SK-N-SH (cell line): ENCODE measurements at regions not wholly inside any gene's neighbourhood (a gene's known extent, or its start where the extent isn't known, plus 50 kb on each side); places are given as distances from the start of the nearest gene placed in this dataset.

Experiments
- NRF1 ChIP-seq: IDR thresholded peaks from 2 replicates; pipeline ENCODE4 v1.6.1; 2012; ENCODE audit warnings: low read depth, mild to moderate bottlenecking, low read length
- POLR2AphosphoS5 ChIP-seq: IDR thresholded peaks from 2 replicates; pipeline ENCODE4 v1.6.1; 2012; ENCODE audit warnings: low read depth, low read length
- TAF1 ChIP-seq: IDR thresholded peaks from 2 replicates; pipeline ENCODE4 v1.6.1; 2012; ENCODE audit warnings: low read depth, mild to moderate bottlenecking, low read length, moderate library complexity, borderline replicate concordance
- TF ChIP-seq, protein P1 (sequence below): fragments of 200-600 bp; sonication (generic); IDR thresholded peaks from 2 replicates; pipeline ENCODE4 v1.6.1; 2017; ENCODE audit warnings: antibody characterized with exemption, mild to moderate bottlenecking, moderate library complexity

GRCh38 chr7:25831831-25832411 lies 320.1 kb upstream of the NFE2L3 start:
- TF ChIP-seq, protein P1, sequence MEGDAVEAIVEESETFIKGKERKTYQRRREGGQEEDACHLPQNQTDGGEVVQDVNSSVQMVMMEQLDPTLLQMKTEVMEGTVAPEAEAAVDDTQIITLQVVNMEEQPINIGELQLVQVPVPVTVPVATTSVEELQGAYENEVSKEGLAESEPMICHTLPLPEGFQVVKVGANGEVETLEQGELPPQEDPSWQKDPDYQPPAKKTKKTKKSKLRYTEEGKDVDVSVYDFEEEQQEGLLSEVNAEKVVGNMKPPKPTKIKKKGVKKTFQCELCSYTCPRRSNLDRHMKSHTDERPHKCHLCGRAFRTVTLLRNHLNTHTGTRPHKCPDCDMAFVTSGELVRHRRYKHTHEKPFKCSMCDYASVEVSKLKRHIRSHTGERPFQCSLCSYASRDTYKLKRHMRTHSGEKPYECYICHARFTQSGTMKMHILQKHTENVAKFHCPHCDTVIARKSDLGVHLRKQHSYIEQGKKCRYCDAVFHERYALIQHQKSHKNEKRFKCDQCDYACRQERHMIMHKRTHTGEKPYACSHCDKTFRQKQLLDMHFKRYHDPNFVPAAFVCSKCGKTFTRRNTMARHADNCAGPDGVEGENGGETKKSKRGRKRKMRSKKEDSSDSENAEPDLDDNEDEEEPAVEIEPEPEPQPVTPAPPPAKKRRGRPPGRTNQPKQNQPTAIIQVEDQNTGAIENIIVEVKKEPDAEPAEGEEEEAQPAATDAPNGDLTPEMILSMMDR, result no peak
- TF ChIP-seq POLR2AphosphoS5 (no peak), NRF1 (no peak), TAF1 (no peak)
